SK-N-SH treated with all-trans-retinoic acid at 6 μM for 48 hours (cell line): ENCODE measurements at regions not wholly inside any gene's neighbourhood (a gene's known extent, or its start where the extent isn't known, plus 50 kb on each side); places are given as distances from the start of the nearest gene placed in this dataset.

Experiments
- ATAC-seq: fragments of 200-7000 bp; cut with Tn5 transposase; 3 replicates; pipeline ENCODE4 v1.9.1; 2020; ENCODE audit warnings: mild to moderate bottlenecking, moderate library complexity
- ARNTL ChIP-seq: fragments of 450-650 bp; formaldehyde crosslinking; IDR thresholded peaks from 2 replicates; pipeline ENCODE4 v1.5.0; 2020; ENCODE audit warnings: low read depth, mild to moderate bottlenecking, moderate library complexity, borderline replicate concordance
- BACH2 ChIP-seq: fragments of 250-450 bp; sonication (Bioruptor Pico); IDR thresholded peaks from 2 replicates; pipeline ENCODE4 v1.9.0; 2021; ENCODE audit warnings: mild to moderate bottlenecking, borderline replicate concordance
- CSDC2 ChIP-seq: fragments of 250-450 bp; sonication (Bioruptor Pico); IDR thresholded peaks from 2 replicates; pipeline ENCODE4 v1.5.0; 2020; ENCODE audit warnings: mild to moderate bottlenecking, moderate library complexity
- CSRNP3 ChIP-seq: fragments of 250-450 bp; sonication (Bioruptor Pico); IDR thresholded peaks from 2 replicates; pipeline ENCODE4 v1.5.1; 2021; ENCODE audit warnings: mild to moderate bottlenecking, moderate library complexity
- ESRRG ChIP-seq: fragments of 250-450 bp; sonication (Bioruptor Pico); IDR thresholded peaks from 2 replicates; pipeline ENCODE4 v1.6.1; 2021; ENCODE audit warnings: mild to moderate bottlenecking
- GLIS3 ChIP-seq: fragments of 250-450 bp; sonication (Bioruptor Pico); IDR thresholded peaks from 2 replicates; pipeline ENCODE4 v1.5.0; 2020; ENCODE audit warnings: mild to moderate bottlenecking, moderate library complexity
- OSR1 ChIP-seq: fragments of 250-450 bp; sonication (Bioruptor Pico); IDR thresholded peaks from 2 replicates; pipeline ENCODE4 v1.8.0; 2022; ENCODE audit warnings: moderate library complexity, mild to moderate bottlenecking, inconsistent platforms
- PATZ1 ChIP-seq: fragments of 250-450 bp; sonication (Bioruptor Pico); IDR thresholded peaks from 2 replicates; pipeline ENCODE4 v1.8.0; 2020; ENCODE audit warnings: mild to moderate bottlenecking, moderate library complexity, borderline replicate concordance
- POU6F1 ChIP-seq: fragments of 250-450 bp; sonication (Bioruptor Pico); IDR thresholded peaks from 2 replicates; pipeline ENCODE4 v1.8.0; 2021; ENCODE audit warnings: low read depth, mild to moderate bottlenecking, moderate library complexity, borderline replicate concordance
- PPARA ChIP-seq: fragments of 250-450 bp; sonication (Bioruptor Pico); IDR thresholded peaks from 2 replicates; pipeline ENCODE4 v1.5.0; 2020; ENCODE audit warnings: mild to moderate bottlenecking, borderline replicate concordance
- RARB ChIP-seq: fragments of 250-450 bp; sonication (Bioruptor Pico); IDR thresholded peaks from 2 replicates; pipeline ENCODE4 v1.8.0; 2021; ENCODE audit warnings: mild to moderate bottlenecking, moderate library complexity
- SNAI2 ChIP-seq: fragments of 250-450 bp; sonication (Bioruptor Pico); IDR thresholded peaks from 2 replicates; pipeline ENCODE4 v1.5.0; 2020; ENCODE audit warnings: mild to moderate bottlenecking, moderate library complexity
- TCF4 ChIP-seq: fragments of 250-450 bp; sonication (Bioruptor Pico); IDR thresholded peaks from 2 replicates; pipeline ENCODE4 v1.8.0; 2021; ENCODE audit warnings: mild to moderate bottlenecking, moderate library complexity, borderline replicate concordance
- TOX ChIP-seq: fragments of 250-450 bp; sonication (Bioruptor Pico); IDR thresholded peaks from 2 replicates; pipeline ENCODE4 v1.8.0; 2021; ENCODE audit warnings: mild to moderate bottlenecking, moderate library complexity, borderline replicate concordance
- TSHZ2 ChIP-seq: fragments of 250-450 bp; sonication (Bioruptor Pico); IDR thresholded peaks from 2 replicates; pipeline ENCODE4 v1.5.0; 2020; ENCODE audit warnings: mild to moderate bottlenecking, moderate library complexity
- ZC3H10 ChIP-seq: fragments of 250-450 bp; sonication (Bioruptor Pico); IDR thresholded peaks from 2 replicates; pipeline ENCODE4 v1.5.1; 2021; ENCODE audit warnings: mild to moderate bottlenecking, moderate library complexity
- ZFP3 ChIP-seq: fragments of 250-450 bp; sonication (Bioruptor Pico); IDR thresholded peaks from 2 replicates; pipeline ENCODE4 v1.5.0; 2020; ENCODE audit warnings: mild to moderate bottlenecking, moderate library complexity
- ZFP30 ChIP-seq: fragments of 450-650 bp; formaldehyde crosslinking; IDR thresholded peaks from 2 replicates; pipeline ENCODE4 v1.5.0; 2022; ENCODE audit warnings: mild to moderate bottlenecking, moderate library complexity
- ZNF565 ChIP-seq: fragments of 450-650 bp; formaldehyde crosslinking; conservative IDR thresholded peaks from 2 replicates; pipeline ENCODE4 v1.5.0; 2020; ENCODE audit warnings: low read depth, mild to moderate bottlenecking, moderate library complexity
- ZNF70 ChIP-seq: fragments of 450-650 bp; formaldehyde crosslinking; IDR thresholded peaks from 2 replicates; pipeline ENCODE4 v1.5.0; 2020; ENCODE audit warnings: mild to moderate bottlenecking, moderate library complexity
- ZNF8 ChIP-seq: fragments of 450-650 bp; formaldehyde crosslinking; IDR thresholded peaks from 2 replicates; pipeline ENCODE4 v1.5.0; 2020; ENCODE audit warnings: mild to moderate bottlenecking, moderate library complexity
- TF ChIP-seq, protein P1 (sequence below): fragments of 250-450 bp; sonication (Bioruptor Pico); IDR thresholded peaks from 2 replicates; pipeline ENCODE4 v1.5.1; 2020; ENCODE audit warnings: low read depth, mild to moderate bottlenecking, moderate library complexity

GRCh38 chr5:39822020-39822419 is 397.2 kb upstream of the DAB2 start:
- ATAC-seq = no peak
- TF ChIP-seq BACH2 = no peak
- TF ChIP-seq ZNF565 (CRISPR knock-in tag) = no peak
- no peak for TF ChIP-seq ESRRG
- TF ChIP-seq ZNF70 = no peak
- no peak for TF ChIP-seq TOX (CRISPR knock-in tag)
- no peak for TF ChIP-seq ZNF8 (CRISPR knock-in tag)
- no peak for TF ChIP-seq CSRNP3 (CRISPR knock-in tag)
- no peak for TF ChIP-seq GLIS3
- TF ChIP-seq OSR1 = no peak
- no peak for TF ChIP-seq SNAI2 (CRISPR knock-in tag)
- no peak for TF ChIP-seq CSDC2 (CRISPR knock-in tag)
- TF ChIP-seq RARB (CRISPR knock-in tag) = no peak
- no peak for TF ChIP-seq ZC3H10 (CRISPR knock-in tag)
- TF ChIP-seq PPARA (CRISPR knock-in tag) = no peak
- no peak for TF ChIP-seq POU6F1 (CRISPR knock-in tag)
- no peak for TF ChIP-seq PATZ1 (CRISPR knock-in tag)
- no peak for TF ChIP-seq ZFP3 (CRISPR knock-in tag)
- TF ChIP-seq, protein P1, sequence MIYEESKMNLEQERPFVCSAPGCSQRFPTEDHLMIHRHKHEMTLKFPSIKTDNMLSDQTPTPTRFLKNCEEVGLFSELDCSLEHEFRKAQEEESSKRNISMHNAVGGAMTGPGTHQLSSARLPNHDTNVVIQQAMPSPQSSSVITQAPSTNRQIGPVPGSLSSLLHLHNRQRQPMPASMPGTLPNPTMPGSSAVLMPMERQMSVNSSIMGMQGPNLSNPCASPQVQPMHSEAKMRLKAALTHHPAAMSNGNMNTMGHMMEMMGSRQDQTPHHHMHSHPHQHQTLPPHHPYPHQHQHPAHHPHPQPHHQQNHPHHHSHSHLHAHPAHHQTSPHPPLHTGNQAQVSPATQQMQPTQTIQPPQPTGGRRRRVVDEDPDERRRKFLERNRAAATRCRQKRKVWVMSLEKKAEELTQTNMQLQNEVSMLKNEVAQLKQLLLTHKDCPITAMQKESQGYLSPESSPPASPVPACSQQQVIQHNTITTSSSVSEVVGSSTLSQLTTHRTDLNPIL (CRISPR knock-in tag) = no peak
- TF ChIP-seq TCF4 (CRISPR knock-in tag) = no peak
- no peak for TF ChIP-seq ARNTL (CRISPR knock-in tag)

DNA sequence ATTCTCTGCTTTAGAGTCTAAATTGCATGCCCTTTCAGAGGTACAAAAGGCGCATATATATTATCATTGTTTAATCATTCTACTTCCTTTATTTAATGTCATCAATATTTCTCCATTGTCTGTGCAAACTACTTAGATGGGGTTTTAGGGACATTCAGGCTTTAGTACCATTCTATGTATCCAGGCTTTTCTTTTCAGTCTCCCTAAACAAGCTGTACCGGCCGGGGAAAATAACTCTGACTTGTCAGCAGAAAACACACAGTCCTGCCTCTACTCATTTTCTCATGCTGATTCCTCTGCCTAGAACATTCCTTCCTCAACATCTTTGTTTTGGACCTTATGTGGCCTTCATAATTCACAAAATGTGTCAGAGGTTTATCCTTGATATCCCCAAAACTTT is 392.1 kb upstream of the DAB2 start:
- no peak for ATAC-seq
- no peak for TF ChIP-seq TCF4 (CRISPR knock-in tag)
- no peak for TF ChIP-seq POU6F1 (CRISPR knock-in tag)
- TF ChIP-seq BACH2 = no peak
- no peak for TF ChIP-seq TSHZ2 (CRISPR knock-in tag)
- no peak for TF ChIP-seq GLIS3
- no peak for TF ChIP-seq SNAI2 (CRISPR knock-in tag)
- TF ChIP-seq, protein P1 (CRISPR knock-in tag) = no peak
- TF ChIP-seq ZC3H10 (CRISPR knock-in tag) = no peak
- no peak for TF ChIP-seq PPARA (CRISPR knock-in tag)
- no peak for TF ChIP-seq RARB (CRISPR knock-in tag)
- TF ChIP-seq ZNF70 = no peak
- no peak for TF ChIP-seq ZFP3 (CRISPR knock-in tag)
- TF ChIP-seq ZFP30 (CRISPR knock-in tag) = no peak
